Tibial nerve (tissue), 4 donors: ENCODE measurements at regions not wholly inside any gene's neighbourhood (a gene's known extent, or its start where the extent isn't known, plus 50 kb on each side); places are given as distances from the start of the nearest gene placed in this dataset.

Experiments used
- DNase-seq, 2 donors: peaks; one replicate each; pipeline ENCODE4 v3.0.0-alpha.2; 2019; ENCODE audit warnings: low spot score in 2 of 2
- H3K27ac ChIP-seq, 4 donors: fragments of 200-600 bp; sonication (generic) in 3 of 4; one replicate each; pipeline ENCODE4 v1.5.1; 2017 to 2019; ENCODE audit warnings: mild to moderate bottlenecking in 1 of 4
- H3K27me3 ChIP-seq, 2 donors: fragments of 200-600 bp; sonication (generic) in 1 of 2; one replicate each; pipeline versions ENCODE4 v1.5.1 to v1.6.0; 2017 to 2019
- H3K36me3 ChIP-seq, 3 donors: fragments of 200-600 bp; sonication (generic); one replicate each; pipeline ENCODE4 v1.5.1; 2018 to 2019
- H3K4me1 ChIP-seq, 4 donors: fragments of 200-600 bp; sonication (generic) in 3 of 4; one replicate each; pipeline ENCODE4 v1.5.1; 2017 to 2019
- H3K4me3 ChIP-seq, 4 donors: fragments of 200-600 bp; sonication (generic) in 3 of 4; one replicate each; pipeline ENCODE4 v1.5.1; 2017 to 2019; ENCODE audit warnings: mild to moderate bottlenecking in 1 of 4, moderate library complexity in 1 of 4
- H3K9me3 ChIP-seq, 4 donors: fragments of 200-600 bp; sonication (generic) in 3 of 4; one replicate each; pipeline ENCODE4 v1.5.1; 2017 to 2019
- EP300 ChIP-seq, 2 donors: sonication (generic); formaldehyde crosslinking; IDR thresholded peaks; one replicate each; pipeline ENCODE4 v1.6.1; 2017; ENCODE audit warnings: antibody characterized with exemption in 2 of 2, mild to moderate bottlenecking in 1 of 2
- POLR2A ChIP-seq, 2 donors: fragments of 450-650 bp; IDR thresholded peaks; one replicate each; pipeline ENCODE4 v1.6.1; 2017; ENCODE audit warnings: antibody characterized with exemption in 2 of 2, mild to moderate bottlenecking in 2 of 2, moderate library complexity in 2 of 2
- WGBS, 2 donors: methylation state at CpG; one replicate each; pipeline ENCODE4 v1.1.5; 2018; 5-methylcytosine and 5-hydroxymethylcytosine counted together
- TF ChIP-seq, protein P1 (sequence below), 5 experiments: fragments of 200-600 bp in 3 of 5; fragments of 450-650 bp in 2 of 5; sonication (generic) in 3 of 5; IDR thresholded peaks; one replicate each; pipeline ENCODE4 v1.5.1; 2016 to 2019; ENCODE audit warnings: antibody characterized with exemption in 5 of 5, mild to moderate bottlenecking in 3 of 5, moderate library complexity in 2 of 5

DNA sequence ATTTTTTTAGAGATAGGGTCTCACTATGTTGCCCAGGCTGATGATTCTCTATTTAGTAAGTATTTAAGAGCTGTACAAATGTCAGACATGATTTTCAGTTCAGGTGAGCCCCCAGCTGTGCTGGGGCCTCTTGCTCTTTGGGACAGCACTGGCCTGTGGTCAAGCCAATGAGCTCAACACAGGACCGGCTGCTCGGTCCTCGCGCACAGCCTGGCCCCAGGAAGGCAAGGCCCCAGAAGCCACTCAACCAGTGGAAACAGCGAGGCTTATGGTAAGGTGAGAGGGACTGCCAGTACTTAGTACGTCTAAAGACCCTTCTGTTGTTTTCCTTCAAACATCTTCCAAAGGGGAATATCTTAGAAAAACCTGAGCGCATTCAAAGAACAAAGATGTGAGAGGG, 211.8 kb downstream of the SKIDA1 start:
- peak overlapping the region in 2 of 4 donors; percentile 77 to 82 for H3K27ac ChIP-seq
- H3K9me3 ChIP-seq, result no peaks in the 10 kb centered on the region
- 69 to 80% methylated on average over 7 of the region's 7 CpGs for WGBS, 2 donors
- no peaks in the 10 kb centered on the region for H3K36me3 ChIP-seq
- H3K27me3 ChIP-seq, result no peaks in the 10 kb centered on the region
- peaks cover 0 to 36% (median 16%) of the 10 kb centered on the region in 4 donors for H3K4me1 ChIP-seq
- no peak for DNase-seq
- H3K4me3 ChIP-seq, result no peak overlapping the region
- TF ChIP-seq, protein P1, sequence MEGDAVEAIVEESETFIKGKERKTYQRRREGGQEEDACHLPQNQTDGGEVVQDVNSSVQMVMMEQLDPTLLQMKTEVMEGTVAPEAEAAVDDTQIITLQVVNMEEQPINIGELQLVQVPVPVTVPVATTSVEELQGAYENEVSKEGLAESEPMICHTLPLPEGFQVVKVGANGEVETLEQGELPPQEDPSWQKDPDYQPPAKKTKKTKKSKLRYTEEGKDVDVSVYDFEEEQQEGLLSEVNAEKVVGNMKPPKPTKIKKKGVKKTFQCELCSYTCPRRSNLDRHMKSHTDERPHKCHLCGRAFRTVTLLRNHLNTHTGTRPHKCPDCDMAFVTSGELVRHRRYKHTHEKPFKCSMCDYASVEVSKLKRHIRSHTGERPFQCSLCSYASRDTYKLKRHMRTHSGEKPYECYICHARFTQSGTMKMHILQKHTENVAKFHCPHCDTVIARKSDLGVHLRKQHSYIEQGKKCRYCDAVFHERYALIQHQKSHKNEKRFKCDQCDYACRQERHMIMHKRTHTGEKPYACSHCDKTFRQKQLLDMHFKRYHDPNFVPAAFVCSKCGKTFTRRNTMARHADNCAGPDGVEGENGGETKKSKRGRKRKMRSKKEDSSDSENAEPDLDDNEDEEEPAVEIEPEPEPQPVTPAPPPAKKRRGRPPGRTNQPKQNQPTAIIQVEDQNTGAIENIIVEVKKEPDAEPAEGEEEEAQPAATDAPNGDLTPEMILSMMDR (IDR thresholded peaks at IDR 0.05), result no peak
- TF ChIP-seq EP300 (IDR thresholded peaks at IDR 0.05), result no peak
- no peak for TF ChIP-seq POLR2A (IDR thresholded peaks at IDR 0.05)

GRCh38 chr10:21311426-21311825, 214.1 kb downstream of the SKIDA1 start:
- no peak for TF ChIP-seq POLR2A (IDR thresholded peaks at IDR 0.05)
- TF ChIP-seq EP300 (IDR thresholded peaks at IDR 0.05), result no peak
- TF ChIP-seq, protein P1 (IDR thresholded peaks at IDR 0.05), result no peak
- Histone ChIP-seq H3K4me3 (no peak overlapping the region), H3K9me3 (no peaks in the 10 kb centered on the region), H3K36me3 (no peaks in the 10 kb centered on the region), H3K27ac (no peak overlapping the region), H3K4me1 (peaks cover 0 to 30% (median 16%) of the 10 kb centered on the region in 4 donors), H3K27me3 (no peaks in the 10 kb centered on the region)
- no peak for DNase-seq
- WGBS, 2 donors, result 94 to 95% methylated on average over 6 of the region's 6 CpGs

DNA sequence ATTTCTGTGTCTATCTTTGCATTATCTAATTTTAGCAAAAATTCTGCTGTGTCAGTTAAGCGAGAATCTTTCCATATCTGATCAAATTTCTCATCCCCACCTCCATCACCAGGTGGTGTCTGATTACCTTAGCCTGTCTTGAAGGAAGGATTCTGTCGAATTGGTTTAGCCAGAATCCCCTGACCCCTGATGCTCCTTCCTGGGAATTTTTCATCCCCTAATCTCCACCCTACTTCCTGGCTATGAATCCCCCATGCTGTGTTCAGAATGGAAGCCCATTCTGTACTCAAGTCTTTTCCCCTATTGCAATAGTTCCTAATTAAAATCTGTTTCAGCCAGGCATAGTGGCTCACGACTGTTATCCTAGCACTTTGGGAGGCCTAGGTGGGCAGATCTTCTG, 216.1 kb downstream of the SKIDA1 start:
- no peak for DNase-seq
- TF ChIP-seq EP300 (IDR thresholded peaks at IDR 0.05) (no peak), POLR2A (IDR thresholded peaks at IDR 0.05) (no peak)
- TF ChIP-seq, protein P1 (IDR thresholded peaks at IDR 0.05), result no peak
- Histone ChIP-seq H3K27ac (no peak overlapping the region), H3K9me3 (no peaks in the 10 kb centered on the region), H3K36me3 (no peaks in the 10 kb centered on the region), H3K4me3 (no peak overlapping the region), H3K4me1 (peaks cover 0 to 10% (median 4%) of the 10 kb centered on the region in 4 donors), H3K27me3 (no peaks in the 10 kb centered on the region)
- WGBS, 2 donors, result 80 to 81% methylated on average over 3 of the region's 3 CpGs

GRCh38 chr10:21308946-21309345, 216.5 kb downstream of the SKIDA1 start:
- H3K36me3 ChIP-seq, result no peaks in the 10 kb centered on the region
- no peak for DNase-seq
- no peak overlapping the region for H3K4me3 ChIP-seq
- no peaks in the 10 kb centered on the region for H3K9me3 ChIP-seq
- TF ChIP-seq, protein P1 (IDR thresholded peaks at IDR 0.05), result no peak
- TF ChIP-seq POLR2A (IDR thresholded peaks at IDR 0.05) (no peak), EP300 (IDR thresholded peaks at IDR 0.05) (no peak)
- no peak overlapping the region for H3K27ac ChIP-seq
- peaks cover 0 to 6% (median 2%) of the 10 kb centered on the region in 4 donors for H3K4me1 ChIP-seq
- 52 to 58% methylated on average over 4 of the region's 4 CpGs for WGBS, 2 donors
- no peaks in the 10 kb centered on the region for H3K27me3 ChIP-seq

- TF ChIP-seq EP300 (IDR thresholded peaks at IDR 0.05) (no peak), POLR2A (IDR thresholded peaks at IDR 0.05) (no peak)
- TF ChIP-seq, protein P1 (IDR thresholded peaks at IDR 0.05), result no peak
- no peaks in the 10 kb centered on the region for H3K27me3 ChIP-seq
- H3K4me1 ChIP-seq, result no peaks in the 10 kb centered on the region
- no peaks in the 10 kb centered on the region for H3K9me3 ChIP-seq
- DNase-seq, result no peak
- H3K36me3 ChIP-seq, result no peaks in the 10 kb centered on the region
- no peak overlapping the region for H3K4me3 ChIP-seq
- WGBS, 2 donors, result 91 to 96% methylated on average over 3 of the region's 3 CpGs
- H3K27ac ChIP-seq, result no peak overlapping the region
Measured at GRCh38 chr10:21308018-21308417, 217.5 kb downstream of the SKIDA1 start.
